Caco-2 (cell line): ENCODE measurements at regions not wholly inside any gene's neighbourhood (a gene's known extent, or its start where the extent isn't known, plus 50 kb on each side); places are given as distances from the start of the nearest gene placed in this dataset.

Source experiments
- BruUV-seq: library from RNA; stranded (reverse); fragments of 400-500 nt; replicated peaks from 2 replicates; lab custom pipeline; 2021; lab: Mats Ljungman, UMichigan
- CTCF ChIA-PET: fragments of 300-600 bp; sonication (Branson Sonifier 250); formaldehyde crosslinking; loops from one replicate; lab custom pipeline; 2022; ENCODE audit warnings: antibody characterized with exemption; lab: Charles Lee
- POLR2A ChIA-PET: fragments of 300-600 bp; sonication (Branson Sonifier 250); formaldehyde crosslinking; loops from one replicate; lab custom pipeline; 2022; ENCODE audit warnings: antibody characterized with exemption; lab: Charles Lee
- DNase-seq, 2 experiments: peaks; one replicate each; pipeline versions ENCODE4 v3.0.0 to v3.0.0-alpha.2; 2020 to 2022
- H3K27me3 ChIP-seq: replicated peaks from 2 replicates; pipeline ENCODE4 v1.6.0; 2011; ENCODE audit warnings: low read length; ENCODE audit not compliant: control insufficient read depth, insufficient read depth
- H3K36me3 ChIP-seq: 2 replicates; pipeline ENCODE4 v1.5.1; 2011; ENCODE audit warnings: low read length; ENCODE audit not compliant: control insufficient read depth, insufficient read depth
- H3K4me1 ChIP-seq: fragments of 250-450 bp; sonication (Bioruptor Pico); 2 replicates; pipeline ENCODE4 v1.5.1; 2020; ENCODE audit warnings: mild to moderate bottlenecking
- H3K4me3 ChIP-seq: 2 replicates; pipeline ENCODE4 v1.5.1; 2011; ENCODE audit warnings: low read depth, mild to moderate bottlenecking, control low read depth, low read length
- H3K9me3 ChIP-seq: fragments of 250-450 bp; sonication (Bioruptor Pico); 2 replicates; pipeline ENCODE4 v1.5.1; 2020; ENCODE audit warnings: mild to moderate bottlenecking, moderate library complexity
- H3K27ac Mint-ChIP-seq: one replicate; pipeline ENCODE4 v1.8.0; 2022; ENCODE audit warnings: mixed read lengths; ENCODE audit not compliant: unreplicated experiment
- H3K27me3 Mint-ChIP-seq: one replicate; pipeline ENCODE4 v1.8.0; 2022; ENCODE audit warnings: mixed read lengths; ENCODE audit not compliant: insufficient read depth, unreplicated experiment
- H3K36me3 Mint-ChIP-seq: one replicate; pipeline ENCODE4 v1.8.0; 2022; ENCODE audit warnings: mild to moderate bottlenecking, mixed read lengths; ENCODE audit not compliant: insufficient read depth, unreplicated experiment
- H3K4me1 Mint-ChIP-seq: one replicate; pipeline ENCODE4 v1.8.0; 2022; ENCODE audit warnings: low read depth, mixed read lengths; ENCODE audit not compliant: unreplicated experiment
- H3K4me3 Mint-ChIP-seq: one replicate; pipeline ENCODE4 v1.8.0; 2022; ENCODE audit warnings: mild to moderate bottlenecking, moderate library complexity, mixed read lengths; ENCODE audit not compliant: unreplicated experiment
- H3K9me3 Mint-ChIP-seq: one replicate; pipeline ENCODE4 v1.8.0; 2022; ENCODE audit warnings: mixed read lengths; ENCODE audit not compliant: unreplicated experiment
- intact Hi-C: fragments of 100-400 bp; cut with micrococcal nuclease; formaldehyde crosslinking; loops from one replicate; pipeline ENCODE4 v1.10.0; 2022; ENCODE audit not compliant: unreplicated experiment
- TF ChIP-seq, protein P1 (sequence below), 2 experiments: fragments of 200-600 bp in 1 of 2; IDR thresholded peaks; 1 replicate in 1 of 2; 2 replicates in 1 of 2; pipeline versions ENCODE4 v1.5.1 to v1.8.0; 2011 to 2022; ENCODE audit warnings: antibody characterized with exemption in 1 of 2, control low read depth in 1 of 2, inconsistent platforms in 1 of 2, low read depth in 1 of 2, low read length in 1 of 2, mild to moderate bottlenecking in 1 of 2, moderate library complexity in 1 of 2; ENCODE audit not compliant: insufficient read depth in 1 of 2, severe bottlenecking in 1 of 2, unreplicated experiment in 1 of 2

DNA sequence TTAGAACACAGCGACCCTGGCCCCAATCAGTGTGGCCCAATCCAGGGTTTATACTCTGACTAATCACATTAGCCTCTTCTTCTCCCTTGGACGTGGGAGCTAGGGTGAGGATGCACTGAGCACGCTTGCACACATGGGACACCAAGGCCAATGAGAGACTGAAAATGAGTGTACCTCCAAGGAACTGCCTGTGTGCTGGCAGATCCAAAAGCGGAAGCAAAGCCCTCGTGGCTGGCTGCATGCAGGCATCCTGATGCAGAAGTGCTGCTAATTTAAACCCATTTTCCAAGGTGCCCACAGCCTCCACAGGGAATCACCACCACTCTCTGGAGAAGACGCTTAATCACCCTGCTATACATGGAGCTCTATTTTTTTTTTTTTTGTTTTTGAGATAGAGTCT, 375.3 kb upstream of the XYLT1 start:
- no peak for DNase-seq
- Mint-ChIP-seq H3K36me3 (no peaks in the 10 kb centered on the region), H3K4me3 (no peak overlapping the region), H3K4me1 (no peaks in the 10 kb centered on the region), H3K27ac (no peak overlapping the region), H3K27me3 (peaks cover 22% of the 10 kb centered on the region), H3K9me3 (no peaks in the 10 kb centered on the region)
- H3K9me3 ChIP-seq, result no peaks in the 10 kb centered on the region
- TF ChIP-seq, protein P1, sequence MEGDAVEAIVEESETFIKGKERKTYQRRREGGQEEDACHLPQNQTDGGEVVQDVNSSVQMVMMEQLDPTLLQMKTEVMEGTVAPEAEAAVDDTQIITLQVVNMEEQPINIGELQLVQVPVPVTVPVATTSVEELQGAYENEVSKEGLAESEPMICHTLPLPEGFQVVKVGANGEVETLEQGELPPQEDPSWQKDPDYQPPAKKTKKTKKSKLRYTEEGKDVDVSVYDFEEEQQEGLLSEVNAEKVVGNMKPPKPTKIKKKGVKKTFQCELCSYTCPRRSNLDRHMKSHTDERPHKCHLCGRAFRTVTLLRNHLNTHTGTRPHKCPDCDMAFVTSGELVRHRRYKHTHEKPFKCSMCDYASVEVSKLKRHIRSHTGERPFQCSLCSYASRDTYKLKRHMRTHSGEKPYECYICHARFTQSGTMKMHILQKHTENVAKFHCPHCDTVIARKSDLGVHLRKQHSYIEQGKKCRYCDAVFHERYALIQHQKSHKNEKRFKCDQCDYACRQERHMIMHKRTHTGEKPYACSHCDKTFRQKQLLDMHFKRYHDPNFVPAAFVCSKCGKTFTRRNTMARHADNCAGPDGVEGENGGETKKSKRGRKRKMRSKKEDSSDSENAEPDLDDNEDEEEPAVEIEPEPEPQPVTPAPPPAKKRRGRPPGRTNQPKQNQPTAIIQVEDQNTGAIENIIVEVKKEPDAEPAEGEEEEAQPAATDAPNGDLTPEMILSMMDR (IDR thresholded peaks at IDR 0.05; ENCODE audit: insufficient read depth in 1 of 2, low read depth in 1 of 2, low read length in 1 of 2, severe bottlenecking in 1 of 2, unreplicated experiment in 1 of 2), result no peak
- no TSS peak for BruUV-seq
- POLR2A ChIA-PET, result no interaction called here
- CTCF ChIA-PET, result no interaction called here
- H3K4me1 ChIP-seq, result no peaks in the 10 kb centered on the region
- intact Hi-C loops, result no loop called here
- H3K4me3 ChIP-seq, result no peak overlapping the region
- H3K36me3 ChIP-seq, result no peaks in the 10 kb centered on the region
- no peaks in the 10 kb centered on the region for H3K27me3 ChIP-seq

DNA sequence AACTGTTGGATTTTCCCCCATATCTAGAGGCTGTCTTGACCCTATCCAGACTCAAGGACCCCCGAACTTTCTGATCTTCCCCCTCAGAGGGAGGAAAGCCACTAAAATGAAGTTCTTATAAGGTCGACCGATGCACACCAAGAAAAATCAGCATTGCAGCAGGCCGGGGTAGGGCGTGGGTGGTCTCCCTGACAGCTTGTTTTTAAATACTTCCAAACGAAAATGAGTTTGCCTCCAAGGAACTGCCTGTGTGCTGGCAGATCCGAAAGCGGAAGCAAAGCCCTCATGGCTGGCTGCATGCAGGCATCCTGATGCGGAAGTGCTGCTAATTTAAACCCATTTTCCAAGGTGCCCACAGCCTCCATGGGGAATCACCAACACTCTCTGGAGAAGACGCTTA, 374.3 kb upstream of the XYLT1 start:
- CTCF ChIA-PET, result no interaction called here

DNA sequence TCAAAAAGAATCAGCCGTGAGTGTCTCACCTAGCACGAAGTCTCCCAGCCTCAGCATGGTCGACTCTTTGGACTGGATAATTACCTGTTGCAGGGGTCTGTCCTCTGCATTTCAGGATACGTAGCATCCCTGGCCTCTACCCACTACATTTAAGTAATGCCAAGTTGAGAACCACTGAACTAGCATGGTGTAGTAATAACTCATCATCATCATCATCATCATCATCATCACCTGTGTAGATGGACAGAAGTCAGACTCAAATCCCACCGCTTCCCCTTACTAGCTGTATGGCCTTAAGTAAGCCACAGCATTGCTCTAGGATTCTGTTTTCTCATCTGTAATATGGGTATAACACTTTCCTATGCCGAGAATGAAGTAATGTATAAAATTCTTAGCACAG, 373.1 kb upstream of the XYLT1 start:
- ChIA-PET POLR2A (no interaction called here), CTCF (no interaction called here)
- H3K27me3 Mint-ChIP-seq, result peaks cover 26% of the 10 kb centered on the region
- no peaks in the 10 kb centered on the region for H3K36me3 ChIP-seq
- no peak for DNase-seq
- TF ChIP-seq, protein P1 (IDR thresholded peaks at IDR 0.05; ENCODE audit: insufficient read depth in 1 of 2, low read depth in 1 of 2, low read length in 1 of 2, severe bottlenecking in 1 of 2, unreplicated experiment in 1 of 2), result no peak
- BruUV-seq, result no TSS peak
- no peaks in the 10 kb centered on the region for H3K27me3 ChIP-seq
- H3K27ac Mint-ChIP-seq, result no peak overlapping the region
- H3K4me1 Mint-ChIP-seq, result no peaks in the 10 kb centered on the region
- no peak overlapping the region for H3K4me3 Mint-ChIP-seq
- H3K9me3 Mint-ChIP-seq, result no peaks in the 10 kb centered on the region
- no peak overlapping the region for H3K4me3 ChIP-seq
- no peaks in the 10 kb centered on the region for H3K4me1 ChIP-seq
- H3K36me3 Mint-ChIP-seq, result no peaks in the 10 kb centered on the region
- intact Hi-C loops, result no loop called here
- H3K9me3 ChIP-seq, result no peaks in the 10 kb centered on the region

More for the DNA sequence above, 374.3 kb upstream of the XYLT1 start:
- no TSS peak for BruUV-seq
- H3K9me3 ChIP-seq, result no peaks in the 10 kb centered on the region
- POLR2A ChIA-PET, result no interaction called here
- TF ChIP-seq, protein P1 (IDR thresholded peaks at IDR 0.05; ENCODE audit: insufficient read depth in 1 of 2, low read depth in 1 of 2, low read length in 1 of 2, severe bottlenecking in 1 of 2, unreplicated experiment in 1 of 2), result no peak
- DNase-seq, result no peak
- Mint-ChIP-seq H3K36me3 (no peaks in the 10 kb centered on the region), H3K27me3 (peaks cover 29% of the 10 kb centered on the region), H3K9me3 (no peaks in the 10 kb centered on the region), H3K4me3 (no peak overlapping the region), H3K4me1 (no peaks in the 10 kb centered on the region), H3K27ac (no peak overlapping the region)
- H3K4me3 ChIP-seq, result no peak overlapping the region
- intact Hi-C loops, result no loop called here
- no peaks in the 10 kb centered on the region for H3K36me3 ChIP-seq
- H3K4me1 ChIP-seq, result no peaks in the 10 kb centered on the region
- H3K27me3 ChIP-seq, result no peaks in the 10 kb centered on the region
